Neural cell (in vitro differentiated cells): ENCODE measurements at regions not wholly inside any gene's neighbourhood (a gene's known extent, or its start where the extent isn't known, plus 50 kb on each side); places are given as distances from the start of the nearest gene placed in this dataset.

Experiments used
- H2AFZ ChIP-seq: fragments of 200-600, 300-800 bp; sonication (generic), shearing (Covaris generic); 2 replicates; pipeline ENCODE4 v1.6.0; 2014; ENCODE audit warnings: low read depth, mild to moderate bottlenecking, antibody characterized with exemption, low read length, moderate library complexity
- H3F3A ChIP-seq: fragments of 200-600 bp; shearing (Covaris generic); 2 replicates; pipeline ENCODE4 v1.6.1; 2016; ENCODE audit warnings: mild to moderate bottlenecking, moderate library complexity, mixed read lengths, antibody characterized with exemption, low read length; ENCODE audit not compliant: insufficient read depth, poor library complexity, severe bottlenecking
- H3K27ac ChIP-seq: fragments of 200-600, 300-800 bp; sonication (generic), shearing (Covaris generic); 2 replicates; pipeline ENCODE4 v1.5.1; 2014; ENCODE audit warnings: mild to moderate bottlenecking, low read length, moderate library complexity
- H3K27me3 ChIP-seq: fragments of 300-800, 200-600 bp; sonication (generic), shearing (Covaris generic); 2 replicates; pipeline ENCODE4 v1.6.0; 2014; ENCODE audit warnings: mild to moderate bottlenecking, low read depth, low read length, moderate library complexity; ENCODE audit not compliant: insufficient read depth
- H3K36me3 ChIP-seq: fragments of 300-800, 200-600 bp; sonication (generic), shearing (Covaris generic); 2 replicates; pipeline ENCODE4 v1.5.1; 2014; ENCODE audit warnings: mild to moderate bottlenecking, antibody characterized with exemption, low read length, moderate library complexity; ENCODE audit not compliant: insufficient read depth
- H3K4me2 ChIP-seq: fragments of 300-800, 200-600 bp; sonication (generic), shearing (Covaris generic); 2 replicates; pipeline ENCODE4 v1.6.0; 2014; ENCODE audit warnings: mild to moderate bottlenecking, low read length
- H3K4me3 ChIP-seq: fragments of 300-800, 200-600 bp; sonication (generic), shearing (Covaris generic); 2 replicates; pipeline ENCODE4 v1.5.1; 2014; ENCODE audit warnings: mild to moderate bottlenecking, low read length, moderate library complexity
- H3K79me2 ChIP-seq: fragments of 200-600 bp; shearing (Covaris generic); replicated peaks from 2 replicates; pipeline ENCODE4 v1.6.0; 2014; ENCODE audit warnings: mild to moderate bottlenecking, low read length, moderate library complexity; ENCODE audit not compliant: insufficient read depth
- H3K9ac ChIP-seq: fragments of 300-800, 200-600 bp; sonication (generic), shearing (Covaris generic); 2 replicates; pipeline ENCODE4 v1.6.1; 2016; ENCODE audit warnings: mild to moderate bottlenecking, low read length, mixed read lengths
- H3K9me2 ChIP-seq: fragments of 200-600 bp; shearing (Covaris generic); 2 replicates; pipeline ENCODE4 v1.6.1; 2016; ENCODE audit warnings: mild to moderate bottlenecking, low read length, mixed read lengths; ENCODE audit not compliant: insufficient read depth
- H3K9me3 ChIP-seq: fragments of 200-600, 300-800 bp; sonication (generic), shearing (Covaris generic); 2 replicates; pipeline ENCODE4 v1.6.1; 2016; ENCODE audit warnings: mild to moderate bottlenecking, mixed run types, low read length, moderate library complexity, mixed read lengths
- H4K20me1 ChIP-seq: fragments of 200-600 bp; shearing (Covaris generic); 2 replicates; pipeline ENCODE4 v1.6.1; 2016; ENCODE audit warnings: mild to moderate bottlenecking, mixed run types; ENCODE audit not compliant: insufficient read depth
- CTCF ChIP-seq: fragments of 450-650 bp; IDR thresholded peaks from 2 replicates; pipeline ENCODE4 v1.5.1; 2014; ENCODE audit warnings: antibody characterized with exemption, mild to moderate bottlenecking, moderate library complexity; ENCODE audit not compliant: poor library complexity, severe bottlenecking
- EP300 ChIP-seq: fragments of 450-650 bp; conservative IDR thresholded peaks from 2 replicates; pipeline ENCODE4 v1.6.1; 2014; ENCODE audit warnings: antibody characterized with exemption, mild to moderate bottlenecking, moderate library complexity; ENCODE audit not compliant: poor library complexity, severe bottlenecking
- EZH2 ChIP-seq: fragments of 200-600, 300-800 bp; shearing (Covaris generic), sonication (generic); IDR thresholded peaks from 2 replicates; pipeline ENCODE4 v1.6.1; 2014; ENCODE audit warnings: antibody characterized with exemption, low read length, borderline replicate concordance, mild to moderate bottlenecking; ENCODE audit not compliant: insufficient read depth, poor library complexity, severe bottlenecking
- MXI1 ChIP-seq: fragments of 450-650 bp; conservative IDR thresholded peaks from 2 replicates; pipeline ENCODE4 v1.6.1; 2014; ENCODE audit warnings: antibody characterized with exemption, mild to moderate bottlenecking; ENCODE audit not compliant: poor library complexity, severe bottlenecking
- POLR2AphosphoS5 ChIP-seq: IDR thresholded peaks from 2 replicates; pipeline ENCODE4 v1.6.1; 2012
- RAD21 ChIP-seq: fragments of 450-650 bp; conservative IDR thresholded peaks from 2 replicates; pipeline ENCODE4 v1.6.1; 2014; ENCODE audit warnings: antibody characterized with exemption, mild to moderate bottlenecking, moderate library complexity
- REST ChIP-seq: IDR thresholded peaks from 2 replicates; pipeline ENCODE4 v1.6.1; 2012; ENCODE audit warnings: borderline replicate concordance
- SMC3 ChIP-seq: fragments of 450-650 bp; conservative IDR thresholded peaks from 2 replicates; pipeline ENCODE4 v1.6.1; 2014; ENCODE audit warnings: antibody characterized with exemption, mild to moderate bottlenecking, moderate library complexity; ENCODE audit not compliant: poor library complexity
- TAF1 ChIP-seq: IDR thresholded peaks from 2 replicates; pipeline ENCODE4 v1.6.1; 2012; ENCODE audit warnings: low read depth

GRCh38 chr2:83320053-83320452 is 1139.0 kb downstream of the SUCLG1 start:
- no peak overlapping the region for H3K9ac ChIP-seq
- no peaks in the 10 kb centered on the region for H3K9me2 ChIP-seq
- H3K4me2 ChIP-seq: no peak overlapping the region
- no peaks in the 10 kb centered on the region for H3K27me3 ChIP-seq
- no peaks in the 10 kb centered on the region for H3K9me3 ChIP-seq
- TF ChIP-seq REST (no peak), EZH2 (no peak), CTCF (no peak), SMC3 (no peak), POLR2AphosphoS5 (no peak), RAD21 (no peak), EP300 (no peak), MXI1 (no peak), TAF1 (no peak)
- H4K20me1 ChIP-seq: no peaks in the 10 kb centered on the region
- H3K27ac ChIP-seq: no peak overlapping the region
- H3K79me2 ChIP-seq: no peaks in the 10 kb centered on the region
- no peak overlapping the region for H3K4me3 ChIP-seq
- H3F3A ChIP-seq: no peaks in the 10 kb centered on the region
- no peak overlapping the region for H2AFZ ChIP-seq
- H3K36me3 ChIP-seq: no peaks in the 10 kb centered on the region

- H4K20me1 ChIP-seq: no peaks in the 10 kb centered on the region
- no peak overlapping the region for H2AFZ ChIP-seq
- no peaks in the 10 kb centered on the region for H3K9me3 ChIP-seq
- no peak overlapping the region for H3K27ac ChIP-seq
- no peaks in the 10 kb centered on the region for H3K9me2 ChIP-seq
- no peak overlapping the region for H3K4me2 ChIP-seq
- no peaks in the 10 kb centered on the region for H3K79me2 ChIP-seq
- no peaks in the 10 kb centered on the region for H3F3A ChIP-seq
- H3K9ac ChIP-seq: no peak overlapping the region
- no peak for TF ChIP-seq SMC3
- TF ChIP-seq EP300: no peak
- TF ChIP-seq CTCF: no peak
- TF ChIP-seq EZH2: no peak
- no peak for TF ChIP-seq RAD21
- TF ChIP-seq POLR2AphosphoS5: no peak
- TF ChIP-seq MXI1: no peak
- no peak for TF ChIP-seq TAF1
- H3K4me3 ChIP-seq: no peak overlapping the region
- H3K36me3 ChIP-seq: no peaks in the 10 kb centered on the region
- H3K27me3 ChIP-seq: no peaks in the 10 kb centered on the region
Measured at GRCh38 chr2:83305758-83306378, 1153.2 kb downstream of the SUCLG1 start.
